Natural killer cell treated with Interleukin-12 subunit alpha and Interleukin-12 subunit beta and Interleukin-15 and Interleukin-18, amount 100 ng/mL, for 72 hours (primary cell): ENCODE measurements at regions not wholly inside any gene's neighbourhood (a gene's known extent, or its start where the extent isn't known, plus 50 kb on each side); places are given as distances from the start of the nearest gene placed in this dataset.
"Not testable (repeated sequence)": the region's sequence is repeated elsewhere in the genome, so short reads cannot be mapped to it uniquely, and the experiment has no call there.

ENCODE experiments used
- ATAC-seq, 2 donors: fragments of 150-1000 bp; cut with Tn5 transposase in 1 of 2; sonication (Bioruptor Pico), chemical (Tn5 transposase) in 1 of 2; 2 replicates each; pipeline ENCODE4 v1.10.0; 2021
- DNase-seq: peaks from one replicate; pipeline ENCODE4 v3.0.0; 2022; ENCODE audit warnings: low spot score
- H3K27ac Mint-ChIP-seq, 2 donors: 1 replicate in 1 of 2; 2 replicates in 1 of 2; pipeline ENCODE4 v1.8.0; 2022; ENCODE audit warnings: mixed read lengths in 2 of 2, mild to moderate bottlenecking in 1 of 2, moderate library complexity in 1 of 2
- H3K27me3 Mint-ChIP-seq, 2 donors: 1 replicate in 1 of 2; 2 replicates in 1 of 2; pipeline ENCODE4 v1.8.0; 2022; ENCODE audit warnings: mixed read lengths in 2 of 2
- H3K36me3 Mint-ChIP-seq: one replicate; pipeline ENCODE4 v1.8.0; 2022; ENCODE audit warnings: mixed read lengths
- H3K4me1 Mint-ChIP-seq, 2 donors: 1 replicate in 1 of 2; 2 replicates in 1 of 2; pipeline ENCODE4 v1.8.0; 2022; ENCODE audit warnings: low read depth in 2 of 2, mixed read lengths in 2 of 2, mild to moderate bottlenecking in 1 of 2
- H3K4me3 Mint-ChIP-seq: one replicate; pipeline ENCODE4 v1.8.0; 2022; ENCODE audit warnings: mixed read lengths
- H3K9me3 Mint-ChIP-seq: 2 replicates; pipeline ENCODE4 v1.8.0; 2022; ENCODE audit warnings: mixed read lengths

GRCh38 chr13:57858376-57858775 lies 226.8 kb downstream of the PCDH17 start:
- ATAC-seq (no peak), DNase-seq (no peak)
- Mint-ChIP-seq H3K27ac (no peak overlapping the region), H3K4me3 (no peak overlapping the region), H3K36me3 (no peaks in the 10 kb centered on the region), H3K4me1 (no peaks in the 10 kb centered on the region), H3K9me3 (peaks cover 10% of the 10 kb centered on the region), H3K27me3 (no peaks in the 10 kb centered on the region)

- DNase-seq (no peak), ATAC-seq (no peak)
- Mint-ChIP-seq H3K36me3 (peaks cover 5% of the 10 kb centered on the region), H3K4me1 (no peaks in the 10 kb centered on the region), H3K4me3 (no peak overlapping the region), H3K27me3 (no peaks in the 10 kb centered on the region), H3K27ac (no peak overlapping the region), H3K9me3 (peaks cover 13% of the 10 kb centered on the region)
These were observed 231.3 kb downstream of the PCDH17 start for GRCh38 chr13:57862879-57863278.

GRCh38 chr13:57865600-57866294 lies 234.2 kb downstream of the PCDH17 start:
- H3K36me3 Mint-ChIP-seq, result peaks cover 5% of the 10 kb centered on the region
- H3K27ac Mint-ChIP-seq, result no peak overlapping the region
- H3K4me3 Mint-ChIP-seq, result no peak overlapping the region
- H3K27me3 Mint-ChIP-seq, result no peaks in the 10 kb centered on the region
- H3K4me1 Mint-ChIP-seq, result no peaks in the 10 kb centered on the region
- DNase-seq (no peak), ATAC-seq (no peak)
- peaks cover 19% of the 10 kb centered on the region for H3K9me3 Mint-ChIP-seq

GRCh38 chr13:57874530-57874929 lies 243.0 kb downstream of the PCDH17 start:
- H3K4me1 Mint-ChIP-seq, result no peaks in the 10 kb centered on the region
- no peak overlapping the region for H3K27ac Mint-ChIP-seq
- ATAC-seq (no peak), DNase-seq (no peak)
- H3K27me3 Mint-ChIP-seq, result no peaks in the 10 kb centered on the region
- H3K36me3 Mint-ChIP-seq, result no peaks in the 10 kb centered on the region
- no peak overlapping the region for H3K4me3 Mint-ChIP-seq
- peaks cover 23% of the 10 kb centered on the region for H3K9me3 Mint-ChIP-seq

GRCh38 chr13:57877601-57878000 lies 246.1 kb downstream of the PCDH17 start:
- H3K4me1 Mint-ChIP-seq, result no peaks in the 10 kb centered on the region
- H3K9me3 Mint-ChIP-seq, result peaks cover 13% of the 10 kb centered on the region
- no peak for ATAC-seq
- no peak for DNase-seq
- H3K27me3 Mint-ChIP-seq, result no peaks in the 10 kb centered on the region
- H3K27ac Mint-ChIP-seq, result no peak overlapping the region
- H3K4me3 Mint-ChIP-seq, result no peak overlapping the region
- H3K36me3 Mint-ChIP-seq, result peaks cover 5% of the 10 kb centered on the region

GRCh38 chr13:57878291-57878690 lies 246.7 kb downstream of the PCDH17 start:
- Mint-ChIP-seq H3K4me1 (no peaks in the 10 kb centered on the region), H3K27me3 (no peaks in the 10 kb centered on the region), H3K36me3 (peaks cover 5% of the 10 kb centered on the region), H3K27ac (no peak overlapping the region), H3K9me3 (peaks cover 18% of the 10 kb centered on the region), H3K4me3 (no peak overlapping the region)
- DNase-seq (no peak), ATAC-seq (no peak)

- ATAC-seq, result no peak
- Mint-ChIP-seq H3K4me3 (no peak overlapping the region), H3K36me3 (peaks cover 20% of the 10 kb centered on the region), H3K27ac (no peak overlapping the region), H3K9me3 (peaks cover 24% of the 10 kb centered on the region), H3K27me3 (no peaks in the 10 kb centered on the region), H3K4me1 (no peaks in the 10 kb centered on the region)
- no peak for DNase-seq
These were observed 265.7 kb downstream of the PCDH17 start for GRCh38 chr13:57897225-57897624.

- H3K4me1 Mint-ChIP-seq, result no peaks in the 10 kb centered on the region
- peaks cover 14% of the 10 kb centered on the region for H3K36me3 Mint-ChIP-seq
- no peak for DNase-seq
- peaks cover 20% of the 10 kb centered on the region for H3K9me3 Mint-ChIP-seq
- ATAC-seq, result no peak
- no peak overlapping the region for H3K4me3 Mint-ChIP-seq
- H3K27me3 Mint-ChIP-seq, result no peaks in the 10 kb centered on the region
- H3K27ac Mint-ChIP-seq, result no peak overlapping the region
These were observed 267.6 kb downstream of the PCDH17 start for GRCh38 chr13:57899096-57899495.

- DNase-seq, H3K27ac Mint-ChIP-seq, H3K4me3 Mint-ChIP-seq, ATAC-seq, H3K27me3 Mint-ChIP-seq, H3K4me1 Mint-ChIP-seq, H3K9me3 Mint-ChIP-seq, H3K36me3 Mint-ChIP-seq: not testable (repeated sequence)
These were observed 278.3 kb downstream of the PCDH17 start for GRCh38 chr13:57909833-57910232.

- no peak overlapping the region for H3K27ac Mint-ChIP-seq
- no peaks in the 10 kb centered on the region for H3K36me3 Mint-ChIP-seq
- ATAC-seq, result no peak
- no peaks in the 10 kb centered on the region for H3K27me3 Mint-ChIP-seq
- no peak overlapping the region for H3K4me3 Mint-ChIP-seq
- no peak for DNase-seq
- H3K4me1 Mint-ChIP-seq, result no peaks in the 10 kb centered on the region
- H3K9me3 Mint-ChIP-seq, result peaks cover 5% of the 10 kb centered on the region
These were observed 286.5 kb downstream of the PCDH17 start for GRCh38 chr13:57918086-57918485.

GRCh38 chr13:57918913-57919312 lies 287.4 kb downstream of the PCDH17 start:
- Mint-ChIP-seq H3K27ac (no peak overlapping the region), H3K36me3 (no peaks in the 10 kb centered on the region), H3K27me3 (no peaks in the 10 kb centered on the region), H3K9me3 (peaks cover 5% of the 10 kb centered on the region), H3K4me3 (no peak overlapping the region), H3K4me1 (no peaks in the 10 kb centered on the region)
- DNase-seq (no peak), ATAC-seq (no peak)

- ATAC-seq, result no peak
These were observed 293.7 kb downstream of the PCDH17 start for GRCh38 chr13:57925250-57925649.

GRCh38 chr13:57925751-57926150 lies 294.2 kb downstream of the PCDH17 start:
- Mint-ChIP-seq H3K27me3 (no peaks in the 10 kb centered on the region), H3K36me3 (no peaks in the 10 kb centered on the region), H3K27ac (no peak overlapping the region), H3K9me3 (peaks cover 6% of the 10 kb centered on the region), H3K4me1 (no peaks in the 10 kb centered on the region), H3K4me3 (no peak overlapping the region)
- ATAC-seq, result no peak
- DNase-seq, result no peak

More at GRCh38 chr13:57925250-57925649, 293.7 kb downstream of the PCDH17 start:
- no peak for DNase-seq
- Mint-ChIP-seq H3K27me3 (no peaks in the 10 kb centered on the region), H3K27ac (no peak overlapping the region), H3K4me3 (no peak overlapping the region), H3K4me1 (no peaks in the 10 kb centered on the region), H3K9me3 (peaks cover 9% of the 10 kb centered on the region), H3K36me3 (no peaks in the 10 kb centered on the region)

- H3K27ac Mint-ChIP-seq, result no peak overlapping the region
- DNase-seq (no peak), ATAC-seq (no peak)
- no peaks in the 10 kb centered on the region for H3K36me3 Mint-ChIP-seq
- no peaks in the 10 kb centered on the region for H3K4me1 Mint-ChIP-seq
- no peak overlapping the region for H3K4me3 Mint-ChIP-seq
- H3K9me3 Mint-ChIP-seq, result peaks cover 15% of the 10 kb centered on the region
- no peaks in the 10 kb centered on the region for H3K27me3 Mint-ChIP-seq
These were observed 300.5 kb downstream of the PCDH17 start for GRCh38 chr13:57932061-57932460.

- Mint-ChIP-seq H3K4me3 (no peak overlapping the region), H3K4me1 (no peaks in the 10 kb centered on the region), H3K27me3 (no peaks in the 10 kb centered on the region), H3K9me3 (peaks cover 11% of the 10 kb centered on the region), H3K27ac (no peak overlapping the region), H3K36me3 (no peaks in the 10 kb centered on the region)
- no peak for ATAC-seq
- DNase-seq, result no peak
These were observed 302.1 kb downstream of the PCDH17 start for GRCh38 chr13:57933606-57934005.
